GM18508 (cell line): ENCODE measurements at regions not wholly inside any gene's neighbourhood (a gene's known extent, or its start where the extent isn't known, plus 50 kb on each side); places are given as distances from the start of the nearest gene placed in this dataset.

Source experiments
- ATAC-seq: cut with Tn5 transposase; IDR thresholded peaks from one replicate; pipeline ENCODE4 v1.9.1; 2021; ENCODE audit warnings: moderate number of reproducible peaks; ENCODE audit not compliant: insufficient read depth, unreplicated experiment

GRCh38 chr7:45343746-45344145 is 186.2 kb downstream of the RAMP3 start:
- no peak for ATAC-seq

DNA sequence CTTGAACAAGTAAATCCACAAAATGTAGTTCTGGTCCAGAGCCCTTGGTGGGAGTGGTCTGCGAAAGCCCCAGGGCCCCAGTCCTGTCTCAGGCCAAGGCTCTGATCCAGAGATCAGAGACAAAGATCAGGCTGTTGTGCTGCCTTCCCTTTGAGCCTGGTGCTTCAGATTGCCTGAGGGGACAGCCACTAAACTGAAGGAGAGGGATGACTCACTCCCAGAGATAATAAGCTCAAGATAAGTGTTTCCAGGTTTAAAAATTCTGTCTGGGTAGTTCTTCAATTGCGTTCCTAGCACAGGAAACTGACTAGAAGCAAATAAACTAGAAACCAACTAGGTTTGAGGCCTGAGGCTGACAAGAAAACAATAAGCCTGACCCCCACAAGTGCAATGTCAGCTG is 190.2 kb downstream of the RAMP3 start:
- ATAC-seq, result no peak

- no peak for ATAC-seq
Observed at GRCh38 chr7:45349090-45349489, 191.5 kb downstream of the RAMP3 start.

DNA sequence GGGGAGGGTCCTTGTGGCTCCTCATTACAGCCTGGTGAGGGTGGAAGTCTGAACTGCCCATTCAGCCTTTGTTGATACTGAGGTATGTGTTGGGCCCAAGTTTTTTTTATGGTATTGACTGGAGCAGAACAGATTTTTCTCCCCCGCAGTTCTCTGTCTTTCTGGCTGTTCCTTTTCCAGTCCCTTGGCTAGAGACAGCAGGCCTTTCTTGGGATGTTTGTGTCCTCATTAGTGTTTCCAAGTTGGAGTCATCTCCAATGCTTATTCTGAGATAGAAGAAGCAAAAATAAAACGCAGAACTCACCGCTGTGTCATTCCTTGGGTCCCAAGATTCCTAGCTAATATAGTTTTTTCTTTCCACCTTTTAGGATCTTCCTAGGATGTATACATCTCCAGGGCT is 193.3 kb downstream of the RAMP3 start:
- no peak for ATAC-seq

- ATAC-seq, result no peak
Observed at GRCh38 chr7:45358287-45358686, 200.7 kb downstream of the RAMP3 start.

GRCh38 chr7:45359250-45359649 is 201.7 kb downstream of the RAMP3 start:
- no peak for ATAC-seq

DNA sequence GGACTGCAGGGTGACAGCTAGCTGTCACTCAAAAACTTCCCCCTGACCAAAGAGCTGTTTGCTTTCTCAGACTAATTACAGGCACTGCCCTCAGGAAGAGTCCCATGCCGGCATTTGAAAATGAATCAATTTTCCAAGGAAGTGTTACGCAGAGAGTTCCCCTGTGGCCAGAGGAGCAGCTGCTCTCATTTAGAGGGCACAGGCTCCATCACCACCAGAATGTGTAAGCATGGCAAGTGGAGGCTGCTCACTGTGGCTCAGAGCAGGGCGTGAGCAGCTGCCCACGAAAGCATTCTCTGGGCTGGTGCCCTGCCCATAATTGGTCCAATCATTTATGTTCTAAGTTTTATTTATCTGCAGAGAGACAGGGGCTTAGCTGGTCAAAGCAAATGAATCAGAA is 202.2 kb downstream of the RAMP3 start:
- ATAC-seq, result no peak

DNA sequence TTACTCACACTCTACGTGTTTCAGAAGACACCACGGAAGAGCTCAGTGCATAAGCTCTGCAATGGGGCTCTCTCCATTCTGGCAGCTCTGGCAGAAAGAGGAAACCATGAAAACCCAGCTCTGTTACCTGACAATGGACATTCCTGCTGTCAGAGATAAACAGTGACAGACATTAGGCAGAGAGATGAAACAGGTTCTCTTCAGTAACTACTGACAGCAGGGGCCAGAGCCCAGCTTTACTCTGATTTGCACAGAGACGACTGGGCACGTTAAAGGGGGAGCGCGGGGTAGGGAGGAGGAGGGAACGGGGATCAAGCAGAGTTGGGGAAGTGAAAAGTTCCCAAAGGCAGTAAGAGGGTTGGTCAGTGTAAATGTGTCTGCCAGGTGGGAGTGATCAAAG is 206.1 kb downstream of the RAMP3 start:
- no peak for ATAC-seq

DNA sequence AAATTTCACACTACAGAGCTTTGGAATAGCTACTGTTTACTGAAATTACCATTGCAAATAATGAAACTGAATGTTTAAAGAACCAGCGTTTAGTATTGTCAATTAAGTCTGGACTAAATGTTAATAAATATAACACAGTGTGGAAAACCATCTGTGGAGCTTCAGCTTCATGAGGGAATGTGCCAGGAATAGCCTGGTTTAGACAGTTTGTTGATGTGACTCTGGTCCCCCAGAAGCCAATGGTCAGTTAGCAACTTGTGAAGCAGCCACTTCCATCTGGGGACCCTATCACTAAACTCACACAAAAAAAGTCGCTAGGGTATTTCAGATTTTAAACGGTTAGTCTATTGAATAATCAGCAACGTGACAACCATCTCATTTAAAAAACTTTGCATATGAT is 207.8 kb downstream of the RAMP3 start:
- no peak for ATAC-seq

DNA sequence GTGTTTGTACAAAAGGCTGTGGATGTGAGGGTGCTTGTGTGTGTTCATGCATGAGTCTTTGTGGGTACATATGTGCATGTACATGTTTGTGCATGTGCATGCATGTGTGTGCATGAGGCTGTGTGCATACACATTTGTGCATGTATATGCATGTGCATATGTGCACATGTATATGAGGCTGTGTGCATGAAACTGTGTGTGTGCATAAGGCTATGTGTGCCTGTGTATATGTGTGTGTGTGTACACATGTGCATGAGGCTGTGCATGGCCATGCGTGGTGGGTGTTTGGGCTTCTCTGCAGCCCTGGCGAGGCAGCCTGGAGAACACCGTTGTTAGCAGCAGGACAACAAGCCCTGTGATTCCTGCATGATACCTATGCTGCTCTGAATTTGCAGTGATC is 207.7 kb upstream of the ADCY1 start:
- no peak for ATAC-seq

DNA sequence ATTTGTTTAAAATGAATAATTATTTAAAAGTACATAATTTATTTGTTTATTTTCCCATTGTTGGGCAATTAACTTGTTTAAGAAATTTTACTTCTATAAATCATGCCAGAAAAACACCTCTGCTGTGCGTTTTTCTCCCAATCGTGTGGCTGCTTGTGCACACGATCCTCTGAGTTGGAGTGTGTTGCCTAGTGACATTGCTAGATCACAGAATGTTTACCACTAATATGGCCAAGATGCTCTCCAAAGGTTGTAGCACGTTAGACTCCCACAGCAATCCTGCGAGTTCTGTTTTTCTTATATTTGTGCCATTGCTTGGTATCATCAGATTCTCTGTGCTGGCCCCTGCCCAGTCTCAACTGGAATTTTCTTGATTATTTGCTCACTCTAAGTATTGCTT is 207.1 kb upstream of the ADCY1 start:
- no peak for ATAC-seq

- no peak for ATAC-seq
Observed at GRCh38 chr7:45368129-45368807, 205.9 kb upstream of the ADCY1 start.

GRCh38 chr7:45384499-45384898 is 189.7 kb upstream of the ADCY1 start:
- no peak for ATAC-seq

GRCh38 chr7:45387837-45388236 is 186.3 kb upstream of the ADCY1 start:
- no peak for ATAC-seq

DNA sequence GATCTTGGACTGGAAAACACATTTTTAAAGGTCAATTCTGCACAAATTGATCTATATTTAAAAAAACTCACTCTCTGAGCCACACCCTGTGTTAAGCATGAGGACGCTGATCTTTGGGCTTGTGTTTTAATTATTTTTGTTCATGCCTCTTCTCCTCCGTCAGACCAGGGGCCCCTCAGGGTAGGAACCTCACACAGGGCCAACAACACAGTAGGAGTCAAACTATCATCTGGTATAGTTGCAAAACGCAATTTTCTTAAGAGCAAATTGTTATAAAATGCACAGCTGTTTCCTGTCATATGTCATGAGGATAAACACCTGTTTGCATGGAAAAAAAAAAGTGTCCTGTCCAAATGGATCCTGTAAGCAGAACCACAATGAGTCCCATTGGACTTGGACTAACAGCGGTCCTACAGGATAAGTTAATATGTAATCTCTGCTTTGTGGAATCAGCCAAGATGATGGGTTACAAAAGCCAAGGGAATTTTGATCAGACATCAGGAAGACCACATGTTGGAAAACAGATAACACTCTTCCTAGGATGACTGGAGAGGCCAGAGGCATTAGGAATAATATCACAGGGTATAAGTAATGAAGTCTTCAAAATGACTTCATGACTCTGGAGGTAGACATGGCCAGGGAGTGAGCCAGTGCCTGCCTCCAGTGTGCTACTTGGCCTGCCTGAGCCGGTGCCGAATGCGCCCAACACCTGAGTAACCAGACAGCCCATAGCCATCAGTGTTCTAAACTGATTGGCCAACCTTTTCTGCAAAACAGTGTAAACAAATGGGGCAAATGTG is 184.9 kb upstream of the ADCY1 start:
- ATAC-seq, result no peak

DNA sequence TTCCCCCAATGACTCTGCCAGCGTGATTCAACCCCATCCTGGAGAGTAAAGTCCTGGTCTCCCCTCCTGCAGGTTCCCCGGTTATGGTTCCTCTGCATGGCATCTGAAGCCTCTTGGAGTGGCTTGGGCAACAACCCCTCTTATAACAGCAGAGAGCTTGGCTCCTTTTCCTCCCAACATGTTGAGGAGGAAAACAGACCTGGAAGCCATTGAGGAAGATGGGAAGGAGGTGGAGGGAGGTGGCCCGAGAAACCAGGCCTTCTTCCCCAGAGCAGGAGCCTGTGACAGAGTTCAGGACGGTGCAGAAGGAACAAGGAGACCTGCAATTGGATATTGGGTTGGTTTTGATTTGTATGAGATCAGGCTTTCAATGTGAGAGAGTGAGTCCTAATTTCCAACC is 184.0 kb upstream of the ADCY1 start:
- ATAC-seq, result no peak

DNA sequence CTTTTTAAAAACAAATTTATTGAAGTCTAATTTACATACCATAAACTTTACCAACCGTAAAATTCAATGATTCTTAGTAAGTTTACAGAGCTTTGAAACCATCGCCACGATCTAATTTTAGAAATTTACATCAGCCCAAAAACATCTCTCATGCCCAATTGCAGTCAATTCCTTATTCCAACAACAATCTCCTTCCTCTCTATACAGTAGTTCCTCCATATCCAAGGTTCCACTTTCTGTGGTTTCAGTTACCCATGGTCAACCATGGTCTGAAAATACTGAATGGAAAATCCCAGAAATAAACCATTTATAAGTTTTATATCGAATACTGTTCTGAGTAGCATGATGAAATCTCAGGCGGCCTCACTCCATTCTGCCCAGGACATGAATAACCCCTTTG is 183.4 kb upstream of the ADCY1 start:
- no peak for ATAC-seq

- ATAC-seq, result no peak
Observed at GRCh38 chr7:45391618-45392451, 182.3 kb upstream of the ADCY1 start.

GRCh38 chr7:45394117-45394708 is 180.0 kb upstream of the ADCY1 start:
- ATAC-seq, result no peak

DNA sequence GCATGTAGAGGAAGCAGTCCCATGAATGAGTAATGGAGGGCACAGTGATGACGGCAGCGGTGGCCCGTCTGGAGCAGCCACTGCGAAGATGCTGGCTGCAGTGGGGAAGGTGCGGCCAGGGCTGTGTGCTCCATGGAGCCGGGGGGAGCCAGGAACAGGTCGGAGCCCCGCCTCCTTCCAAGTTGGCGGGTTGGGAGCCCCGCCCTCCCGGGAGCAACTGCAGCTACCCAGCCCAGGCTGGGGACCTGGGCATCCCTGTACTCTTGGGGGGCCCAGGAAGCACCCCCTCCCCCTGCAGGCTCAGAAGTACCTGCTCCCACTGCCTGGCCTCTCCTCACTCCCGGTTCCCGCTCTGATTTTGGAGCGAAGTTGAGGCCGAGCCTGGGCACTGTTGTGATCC is 175.1 kb upstream of the ADCY1 start:
- no peak for ATAC-seq

GRCh38 chr7:45400680-45401079 is 173.5 kb upstream of the ADCY1 start:
- no peak for ATAC-seq
